Liver (tissue), 3 donors: ENCODE measurements at regions not wholly inside any gene's neighbourhood (a gene's known extent, or its start where the extent isn't known, plus 50 kb on each side); places are given as distances from the start of the nearest gene placed in this dataset.

Experiments
- CTCF ChIP-seq: fragments of 150-350 bp; IDR thresholded peaks from 2 replicates; pipeline ENCODE4 v1.5.1; 2017; ENCODE audit warnings: improper control_type of control experiment, low read depth, low read length; ENCODE audit not compliant: missing input control
- GABPA ChIP-seq, 2 donors: IDR thresholded peaks in 1 of 2; conservative IDR thresholded peaks in 1 of 2; 2 replicates each; pipeline ENCODE4 v1.6.1; 2016; ENCODE audit warnings: antibody characterized with exemption in 2 of 2, mild to moderate bottlenecking in 1 of 2, moderate library complexity in 1 of 2
- JUND ChIP-seq, 2 donors: IDR thresholded peaks; 2 replicates each; pipeline ENCODE4 v1.6.1; 2016; ENCODE audit warnings: antibody characterized with exemption in 2 of 2
- RAD21 ChIP-seq, 2 donors: IDR thresholded peaks; 2 replicates each; pipeline ENCODE4 v1.6.1; 2016; ENCODE audit warnings: antibody characterized with exemption in 2 of 2, mild to moderate bottlenecking in 2 of 2
- SP1 ChIP-seq: IDR thresholded peaks from 2 replicates; pipeline ENCODE4 v1.6.1; 2018; ENCODE audit warnings: antibody characterized with exemption, mild to moderate bottlenecking
- TAF1 ChIP-seq: conservative IDR thresholded peaks from 2 replicates; pipeline ENCODE4 v1.6.1; 2016; ENCODE audit warnings: antibody characterized with exemption, mild to moderate bottlenecking
- YY1 ChIP-seq: IDR thresholded peaks from 2 replicates; pipeline ENCODE4 v1.6.1; 2016; ENCODE audit warnings: antibody characterized with exemption, mild to moderate bottlenecking
- TF ChIP-seq, protein P1 (sequence below): IDR thresholded peaks from 2 replicates; pipeline ENCODE4 v1.6.1; 2016; ENCODE audit warnings: antibody characterized with exemption
- TF ChIP-seq, protein P2 (sequence below): IDR thresholded peaks from 2 replicates; pipeline ENCODE4 v1.6.1; 2016; ENCODE audit warnings: antibody characterized with exemption
- donor health status: healthy.
- donor health status: healthy.

GRCh38 chr5:144896473-144896872, 725.8 kb downstream of the KCTD16 start:
- TF ChIP-seq CTCF, result no peak
- no peak for TF ChIP-seq JUND (IDR thresholded peaks at IDR 0.05)
- no peak for TF ChIP-seq SP1
- no peak for TF ChIP-seq GABPA (IDR thresholded peaks at IDR 0.05 in 1 of 2, conservative IDR thresholded peaks at IDR 0.05 in 1 of 2)
- TF ChIP-seq, protein P1, sequence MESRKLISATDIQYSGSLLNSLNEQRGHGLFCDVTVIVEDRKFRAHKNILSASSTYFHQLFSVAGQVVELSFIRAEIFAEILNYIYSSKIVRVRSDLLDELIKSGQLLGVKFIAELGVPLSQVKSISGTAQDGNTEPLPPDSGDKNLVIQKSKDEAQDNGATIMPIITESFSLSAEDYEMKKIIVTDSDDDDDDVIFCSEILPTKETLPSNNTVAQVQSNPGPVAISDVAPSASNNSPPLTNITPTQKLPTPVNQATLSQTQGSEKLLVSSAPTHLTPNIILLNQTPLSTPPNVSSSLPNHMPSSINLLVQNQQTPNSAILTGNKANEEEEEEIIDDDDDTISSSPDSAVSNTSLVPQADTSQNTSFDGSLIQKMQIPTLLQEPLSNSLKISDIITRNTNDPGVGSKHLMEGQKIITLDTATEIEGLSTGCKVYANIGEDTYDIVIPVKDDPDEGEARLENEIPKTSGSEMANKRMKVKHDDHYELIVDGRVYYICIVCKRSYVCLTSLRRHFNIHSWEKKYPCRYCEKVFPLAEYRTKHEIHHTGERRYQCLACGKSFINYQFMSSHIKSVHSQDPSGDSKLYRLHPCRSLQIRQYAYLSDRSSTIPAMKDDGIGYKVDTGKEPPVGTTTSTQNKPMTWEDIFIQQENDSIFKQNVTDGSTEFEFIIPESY, result no peak
- TF ChIP-seq, protein P2, sequence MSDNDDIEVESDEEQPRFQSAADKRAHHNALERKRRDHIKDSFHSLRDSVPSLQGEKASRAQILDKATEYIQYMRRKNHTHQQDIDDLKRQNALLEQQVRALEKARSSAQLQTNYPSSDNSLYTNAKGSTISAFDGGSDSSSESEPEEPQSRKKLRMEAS, result no peak
- TF ChIP-seq TAF1, result no peak
- TF ChIP-seq RAD21 (IDR thresholded peaks at IDR 0.05), result no peak
- TF ChIP-seq YY1, result no peak
